Body of pancreas (tissue), 4 donors: ENCODE measurements at regions not wholly inside any gene's neighbourhood (a gene's known extent, or its start where the extent isn't known, plus 50 kb on each side); places are given as distances from the start of the nearest gene placed in this dataset.

Experiments used
- ATAC-seq: fragments of 150-250 bp; one replicate; pipeline ENCODE4 v1.9.1; 2016
- DNase-seq, 4 donors: peaks; one replicate each; pipeline ENCODE4 v3.0.0-alpha.2; 2019
- H3K27ac ChIP-seq, 4 donors: fragments of 200-600 bp; sonication (generic); 1 replicate in 3 of 4; 2 replicates in 1 of 4; pipeline versions ENCODE4 v1.5.1 to v1.6.1; 2016 to 2019; ENCODE audit warnings: mild to moderate bottlenecking in 1 of 4, mixed read lengths in 1 of 4, moderate library complexity in 1 of 4
- H3K27me3 ChIP-seq, 2 donors: fragments of 200-600 bp; sonication (generic); one replicate each; pipeline ENCODE4 v1.6.0; 2016; ENCODE audit warnings: mild to moderate bottlenecking in 1 of 2
- H3K36me3 ChIP-seq, 2 donors: fragments of 200-600 bp; sonication (generic); replicated peaks in 1 of 2; 2 replicates each; pipeline ENCODE4 v1.5.1; 2016; ENCODE audit warnings: low read depth in 2 of 2; ENCODE audit not compliant: insufficient read depth in 1 of 2
- H3K4me1 ChIP-seq: fragments of 200-600 bp; sonication (generic); one replicate; pipeline ENCODE4 v1.6.0; 2016
- H3K4me3 ChIP-seq, 2 donors: fragments of 200-600 bp; sonication (generic); 1 replicate in 1 of 2; 2 replicates in 1 of 2; pipeline ENCODE4 v1.5.1; 2016 to 2019
- H3K9me3 ChIP-seq, 3 donors: fragments of 200-600 bp; sonication (generic); 1 replicate in 2 of 3; 2 replicates in 1 of 3; pipeline ENCODE4 v1.5.1; 2016
- POLR2A ChIP-seq, 3 donors: fragments of 450-650 bp; IDR thresholded peaks; one replicate each; pipeline ENCODE4 v1.6.1; 2016; ENCODE audit warnings: antibody characterized with exemption in 3 of 3, mild to moderate bottlenecking in 2 of 3
- WGBS, 2 donors: methylation state at CpG; one replicate each; pipeline ENCODE4 v1.1.5; 2017; 5-methylcytosine and 5-hydroxymethylcytosine counted together
- intact Hi-C: fragments of 100-400 bp; cut with DNase I; formaldehyde crosslinking; loops from one replicate; pipeline ENCODE4 v1.15.1; 2023
- TF ChIP-seq, protein P1 (sequence below), 7 experiments: fragments of 450-650 bp in 4 of 7; fragments of 200-600 bp in 3 of 7; sonication (generic) in 3 of 7; IDR thresholded peaks; one replicate each; pipeline ENCODE4 v1.5.1; 2016 to 2019; ENCODE audit warnings: antibody characterized with exemption in 7 of 7

- DNase-seq = no peak
- H3K4me3 ChIP-seq = no peak overlapping the region
- no peaks in the 10 kb centered on the region for H3K27me3 ChIP-seq
- no peak for ATAC-seq
- H3K27ac ChIP-seq = no peak overlapping the region
- no peaks in the 10 kb centered on the region for H3K4me1 ChIP-seq
- no peaks in the 10 kb centered on the region for H3K9me3 ChIP-seq
- TF ChIP-seq, protein P1, sequence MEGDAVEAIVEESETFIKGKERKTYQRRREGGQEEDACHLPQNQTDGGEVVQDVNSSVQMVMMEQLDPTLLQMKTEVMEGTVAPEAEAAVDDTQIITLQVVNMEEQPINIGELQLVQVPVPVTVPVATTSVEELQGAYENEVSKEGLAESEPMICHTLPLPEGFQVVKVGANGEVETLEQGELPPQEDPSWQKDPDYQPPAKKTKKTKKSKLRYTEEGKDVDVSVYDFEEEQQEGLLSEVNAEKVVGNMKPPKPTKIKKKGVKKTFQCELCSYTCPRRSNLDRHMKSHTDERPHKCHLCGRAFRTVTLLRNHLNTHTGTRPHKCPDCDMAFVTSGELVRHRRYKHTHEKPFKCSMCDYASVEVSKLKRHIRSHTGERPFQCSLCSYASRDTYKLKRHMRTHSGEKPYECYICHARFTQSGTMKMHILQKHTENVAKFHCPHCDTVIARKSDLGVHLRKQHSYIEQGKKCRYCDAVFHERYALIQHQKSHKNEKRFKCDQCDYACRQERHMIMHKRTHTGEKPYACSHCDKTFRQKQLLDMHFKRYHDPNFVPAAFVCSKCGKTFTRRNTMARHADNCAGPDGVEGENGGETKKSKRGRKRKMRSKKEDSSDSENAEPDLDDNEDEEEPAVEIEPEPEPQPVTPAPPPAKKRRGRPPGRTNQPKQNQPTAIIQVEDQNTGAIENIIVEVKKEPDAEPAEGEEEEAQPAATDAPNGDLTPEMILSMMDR (IDR thresholded peaks at IDR 0.05) = no peak
- TF ChIP-seq POLR2A (IDR thresholded peaks at IDR 0.05) = no peak
- intact Hi-C loops = no loop called here
- H3K36me3 ChIP-seq = no peaks in the 10 kb centered on the region
- 45 to 51% methylated on average over 9 to 10 of the region's 10 CpGs for WGBS, 2 donors
These were observed 212.2 kb upstream of the MVB12B start for GRCh38 chr9:126114409-126114760.

DNA sequence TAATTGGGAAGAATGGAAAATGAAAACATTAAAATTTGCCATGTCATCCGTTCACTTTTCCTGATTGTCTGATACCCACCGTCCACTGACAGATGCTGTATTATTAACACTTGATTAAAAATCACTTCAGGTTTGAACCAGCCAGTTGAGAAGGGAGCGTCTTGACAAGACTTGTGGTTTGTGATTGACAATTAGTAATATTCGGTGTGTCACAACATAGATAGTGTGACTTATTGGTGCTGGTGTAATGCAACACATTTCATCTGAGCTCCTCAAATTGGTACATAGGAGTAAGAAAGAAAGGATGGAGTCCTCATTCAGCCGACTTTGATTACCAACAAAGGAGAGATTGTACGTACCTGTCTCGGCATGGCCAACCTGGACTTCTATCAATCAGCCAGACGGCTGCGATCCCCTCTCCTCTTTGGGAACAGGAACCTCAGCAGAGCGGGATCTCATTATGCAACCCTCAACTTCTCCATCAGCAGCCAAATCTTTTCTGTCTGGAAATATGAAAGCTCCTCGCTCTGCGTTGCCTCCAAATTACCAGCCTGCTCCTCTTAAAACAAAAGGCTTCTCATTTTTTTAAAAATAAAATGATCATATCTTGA, 211.7 kb upstream of the MVB12B start:
- Histone ChIP-seq H3K4me3 (no peak overlapping the region), H3K36me3 (no peaks in the 10 kb centered on the region), H3K4me1 (no peaks in the 10 kb centered on the region), H3K27ac (no peak overlapping the region), H3K9me3 (no peaks in the 10 kb centered on the region), H3K27me3 (no peaks in the 10 kb centered on the region)
- no peak for TF ChIP-seq POLR2A (IDR thresholded peaks at IDR 0.05)
- TF ChIP-seq, protein P1 (IDR thresholded peaks at IDR 0.05) = no peak
- intact Hi-C loops = no loop called here
- DNase-seq (no peak), ATAC-seq (no peak)
- 64 to 67% methylated on average over 12 of the region's 12 CpGs for WGBS, 2 donors

DNA sequence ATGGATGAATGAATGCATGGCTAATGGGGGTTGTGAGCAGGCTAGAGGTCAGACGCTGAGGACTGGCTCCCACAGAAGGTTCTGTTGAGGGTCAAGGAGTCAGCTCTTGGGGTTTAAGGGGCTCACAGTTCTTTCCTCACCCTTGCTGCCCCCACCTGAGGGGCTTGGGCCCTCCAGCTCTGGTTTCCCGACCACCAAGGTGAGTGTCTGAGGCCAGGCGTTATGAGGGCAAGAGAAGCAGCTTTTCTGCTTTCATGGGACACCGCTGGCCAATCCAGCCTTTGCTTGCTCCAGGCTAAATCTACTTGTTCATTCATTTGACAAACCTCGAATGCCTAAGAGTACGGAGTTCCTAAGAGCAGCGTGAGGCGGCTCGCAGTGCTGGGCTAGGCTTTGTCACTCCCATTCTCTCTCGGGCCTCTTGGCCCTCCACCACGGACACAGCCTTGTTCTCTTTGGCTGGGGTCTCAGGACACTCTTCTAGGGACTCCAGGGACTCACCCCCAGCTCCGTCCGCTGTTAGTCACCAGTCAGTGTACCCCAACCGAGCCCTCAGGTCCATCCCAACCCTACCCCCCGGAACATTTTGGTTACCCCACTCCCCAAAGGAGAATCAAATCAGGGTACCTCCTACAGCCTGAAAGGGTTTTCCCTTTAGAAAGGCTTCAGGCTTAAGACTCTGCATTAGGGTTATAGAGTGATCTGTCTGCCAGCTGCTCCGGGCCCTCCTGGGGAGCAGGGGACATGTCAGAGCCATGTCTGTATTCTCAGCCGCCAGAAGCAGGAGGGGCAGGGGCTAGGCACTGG, 210.1 kb upstream of the MVB12B start:
- DNase-seq (no peak), ATAC-seq (no peak)
- Histone ChIP-seq H3K4me3 (no peak overlapping the region), H3K36me3 (no peaks in the 10 kb centered on the region), H3K4me1 (no peaks in the 10 kb centered on the region), H3K27me3 (no peaks in the 10 kb centered on the region), H3K9me3 (no peaks in the 10 kb centered on the region), H3K27ac (no peak overlapping the region)
- no peak for TF ChIP-seq POLR2A (IDR thresholded peaks at IDR 0.05)
- TF ChIP-seq, protein P1 (IDR thresholded peaks at IDR 0.05) = no peak
- WGBS, 2 donors = 70 to 75% methylated on average over 16 to 17 of the region's 17 CpGs
- intact Hi-C loops = no loop called here

GRCh38 chr9:126117158-126117425, 209.5 kb upstream of the MVB12B start:
- TF ChIP-seq, protein P1 (IDR thresholded peaks at IDR 0.05) = no peak
- TF ChIP-seq POLR2A (IDR thresholded peaks at IDR 0.05) = no peak
- DNase-seq (no peak), ATAC-seq (no peak)
- Histone ChIP-seq H3K4me3 (no peak overlapping the region), H3K9me3 (no peaks in the 10 kb centered on the region), H3K4me1 (no peaks in the 10 kb centered on the region), H3K36me3 (no peaks in the 10 kb centered on the region), H3K27ac (no peak overlapping the region), H3K27me3 (no peaks in the 10 kb centered on the region)
- intact Hi-C loops = no loop called here
- 88 to 100% methylated on average over 2 to 4 of the region's 4 CpGs for WGBS, 2 donors

DNA sequence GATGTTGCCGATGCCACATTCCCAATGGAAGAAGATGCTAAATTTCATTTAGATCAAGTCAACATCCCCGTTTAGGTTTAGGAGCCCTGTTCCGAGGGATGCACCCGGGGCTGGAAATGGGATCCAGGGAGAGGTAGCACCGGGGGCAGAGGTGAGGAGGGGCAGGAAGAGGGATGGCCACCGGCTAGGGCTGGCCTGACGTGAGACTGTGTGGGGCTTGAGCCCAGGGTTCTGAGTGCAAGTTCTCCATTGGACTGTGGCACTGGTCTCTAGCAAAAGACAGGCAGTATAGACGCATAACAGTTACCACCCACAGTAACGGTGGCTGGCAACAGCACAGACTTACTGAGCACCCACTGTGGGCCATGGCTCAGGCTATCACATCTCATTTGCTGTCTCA, 209.0 kb upstream of the MVB12B start:
- Histone ChIP-seq H3K9me3 (no peaks in the 10 kb centered on the region), H3K27me3 (no peaks in the 10 kb centered on the region), H3K4me1 (no peaks in the 10 kb centered on the region), H3K4me3 (no peak overlapping the region), H3K36me3 (no peaks in the 10 kb centered on the region), H3K27ac (no peak overlapping the region)
- ATAC-seq (no peak), DNase-seq (no peak)
- WGBS, 2 donors = 68 to 74% methylated on average over 6 to 9 of the region's 9 CpGs
- TF ChIP-seq, protein P1 (IDR thresholded peaks at IDR 0.05) = no peak
- TF ChIP-seq POLR2A (IDR thresholded peaks at IDR 0.05) = no peak
- intact Hi-C loops = no loop called here
